Fibroblast of mammary gland (primary cell): ENCODE measurements at regions not wholly inside any gene's neighbourhood (a gene's known extent, or its start where the extent isn't known, plus 50 kb on each side); places are given as distances from the start of the nearest gene placed in this dataset.

Experiments used
- DNase-seq: peaks from one replicate; pipeline ENCODE4 v3.0.0-alpha.2; 2010; ENCODE audit warnings: low read depth
- H3K4me3 ChIP-seq: 2 replicates; pipeline ENCODE4 v1.5.1; 2011; ENCODE audit warnings: low read depth, mild to moderate bottlenecking, low read length, moderate library complexity; ENCODE audit not compliant: control insufficient read depth
- TF ChIP-seq, protein P1 (sequence below): conservative IDR thresholded peaks from 2 replicates; pipeline ENCODE4 v1.5.1; 2011; ENCODE audit warnings: low read depth, low read length, inconsistent platforms; ENCODE audit not compliant: control insufficient read depth, insufficient read depth

DNA sequence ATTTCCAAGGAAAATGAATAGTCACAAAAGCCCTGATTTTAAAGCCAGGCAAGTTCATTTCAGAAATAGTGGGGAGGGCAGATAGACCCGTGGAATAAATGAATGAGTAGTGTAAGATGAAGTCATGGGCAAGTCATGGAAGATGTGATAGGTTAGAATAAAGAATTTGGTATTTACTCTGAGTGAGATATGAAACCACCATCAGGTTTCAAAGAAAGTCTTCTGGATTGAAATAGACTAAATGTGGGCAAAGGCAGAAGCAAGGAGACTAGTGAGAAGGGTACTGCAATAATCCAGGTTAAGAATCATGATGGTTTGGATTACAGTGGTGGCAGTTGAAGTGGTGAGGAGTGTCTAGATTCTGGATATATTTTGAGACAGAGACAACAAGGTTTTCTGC lies 218.5 kb upstream of the AFF2 start:
- H3K4me3 ChIP-seq, result no peak overlapping the region
- DNase-seq, result no peak
- TF ChIP-seq, protein P1, sequence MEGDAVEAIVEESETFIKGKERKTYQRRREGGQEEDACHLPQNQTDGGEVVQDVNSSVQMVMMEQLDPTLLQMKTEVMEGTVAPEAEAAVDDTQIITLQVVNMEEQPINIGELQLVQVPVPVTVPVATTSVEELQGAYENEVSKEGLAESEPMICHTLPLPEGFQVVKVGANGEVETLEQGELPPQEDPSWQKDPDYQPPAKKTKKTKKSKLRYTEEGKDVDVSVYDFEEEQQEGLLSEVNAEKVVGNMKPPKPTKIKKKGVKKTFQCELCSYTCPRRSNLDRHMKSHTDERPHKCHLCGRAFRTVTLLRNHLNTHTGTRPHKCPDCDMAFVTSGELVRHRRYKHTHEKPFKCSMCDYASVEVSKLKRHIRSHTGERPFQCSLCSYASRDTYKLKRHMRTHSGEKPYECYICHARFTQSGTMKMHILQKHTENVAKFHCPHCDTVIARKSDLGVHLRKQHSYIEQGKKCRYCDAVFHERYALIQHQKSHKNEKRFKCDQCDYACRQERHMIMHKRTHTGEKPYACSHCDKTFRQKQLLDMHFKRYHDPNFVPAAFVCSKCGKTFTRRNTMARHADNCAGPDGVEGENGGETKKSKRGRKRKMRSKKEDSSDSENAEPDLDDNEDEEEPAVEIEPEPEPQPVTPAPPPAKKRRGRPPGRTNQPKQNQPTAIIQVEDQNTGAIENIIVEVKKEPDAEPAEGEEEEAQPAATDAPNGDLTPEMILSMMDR, result no peak

DNA sequence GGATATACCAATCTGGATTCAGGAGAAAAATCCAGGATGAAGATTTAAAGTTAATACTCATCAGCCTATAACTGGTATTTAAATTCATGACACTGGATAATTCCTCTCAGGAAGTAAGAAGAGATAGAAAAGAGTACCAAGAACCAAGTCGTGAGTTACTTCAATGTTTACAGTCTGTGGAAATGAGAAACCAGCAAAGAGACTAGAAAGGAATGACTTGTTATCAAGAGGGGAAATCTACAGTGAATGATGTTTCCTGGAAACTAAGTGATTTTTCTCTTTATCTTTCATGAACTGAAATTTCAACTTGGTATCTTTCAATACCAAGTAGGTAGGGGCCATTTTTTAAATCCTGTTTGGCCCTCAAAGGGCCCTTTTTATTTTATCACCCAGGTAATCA lies 217.9 kb upstream of the AFF2 start:
- DNase-seq, result no peak
- TF ChIP-seq, protein P1, result no peak
- H3K4me3 ChIP-seq, result no peak overlapping the region

DNA sequence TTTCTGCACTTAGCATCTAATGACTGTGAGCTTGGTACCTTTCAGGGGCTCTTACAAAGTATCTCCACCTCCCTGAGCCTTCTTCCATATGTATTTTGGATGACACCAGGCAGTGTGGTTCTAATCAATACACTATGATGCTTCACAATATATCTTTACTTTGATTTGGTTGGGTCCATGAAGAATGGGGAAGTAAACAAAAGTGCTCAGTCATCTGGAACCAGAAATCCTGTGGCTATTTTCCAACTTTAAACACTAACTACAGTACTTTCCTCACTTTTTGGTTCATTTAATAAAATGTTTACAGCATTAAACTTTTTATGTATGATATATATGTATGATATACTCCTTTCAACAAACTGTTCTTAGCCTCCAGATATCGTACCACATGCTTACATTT lies 216.4 kb upstream of the AFF2 start:
- no peak overlapping the region for H3K4me3 ChIP-seq
- DNase-seq, result no peak
- TF ChIP-seq, protein P1, result no peak

DNA sequence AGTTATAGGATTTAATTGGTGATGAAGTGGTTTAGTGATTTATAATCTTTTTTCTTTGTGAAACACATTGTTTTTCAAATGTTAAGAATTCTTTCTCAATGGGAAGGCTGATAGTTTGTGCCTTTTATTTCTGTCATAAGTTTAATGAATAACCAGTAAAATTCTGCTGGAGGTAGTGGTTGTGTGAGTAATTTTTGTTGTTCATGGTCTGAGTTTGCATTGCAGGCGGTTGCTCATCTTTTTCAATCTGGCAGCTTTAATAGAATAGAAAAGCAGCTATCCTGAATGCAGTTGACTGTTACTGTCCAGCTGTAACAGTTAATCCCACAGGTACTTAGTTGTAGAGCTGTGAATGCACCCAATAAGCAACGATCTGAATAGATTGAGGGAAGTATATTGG lies 215.6 kb upstream of the AFF2 start:
- TF ChIP-seq, protein P1, result no peak
- DNase-seq, result no peak
- H3K4me3 ChIP-seq, result no peak overlapping the region

DNA sequence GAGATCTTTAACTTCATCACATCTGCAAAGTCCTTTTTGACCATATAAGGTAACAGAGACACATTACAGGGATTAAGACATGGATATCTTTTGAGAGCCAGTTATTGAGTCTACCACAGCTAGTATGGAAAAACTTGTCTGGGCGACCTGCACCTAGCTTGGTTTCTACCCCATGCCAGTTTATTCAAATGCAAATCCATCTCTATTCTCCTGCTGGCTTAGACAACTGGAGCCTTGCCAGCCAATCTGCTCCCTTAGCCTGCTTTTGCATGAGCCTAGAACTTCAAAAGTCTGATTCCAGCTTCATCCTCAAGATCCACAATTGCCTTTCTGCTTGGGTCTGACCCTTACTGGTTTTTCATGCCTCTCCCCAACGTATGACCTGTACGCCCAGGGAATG lies 212.0 kb upstream of the AFF2 start:
- TF ChIP-seq, protein P1, result no peak
- no peak for DNase-seq

DNA sequence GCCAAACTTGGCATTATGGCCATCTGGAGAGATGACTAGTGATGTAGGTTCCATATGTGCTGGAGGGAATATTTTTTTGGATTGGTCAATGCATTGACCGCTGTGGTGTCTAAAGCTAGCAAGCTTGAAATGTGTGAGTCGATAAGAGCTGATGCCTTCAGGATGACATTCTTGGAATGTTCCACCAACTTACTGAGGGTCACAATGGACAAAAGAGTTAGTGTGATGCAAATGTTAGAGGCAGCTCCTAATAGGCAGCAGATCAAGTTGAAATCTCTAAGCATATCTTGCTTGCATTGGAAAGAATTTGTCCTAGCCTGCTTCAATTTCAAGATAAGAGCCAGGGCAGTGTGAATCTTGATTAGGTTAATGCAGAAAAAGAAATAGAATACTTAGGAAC lies 210.4 kb upstream of the AFF2 start:
- DNase-seq, result no peak
- TF ChIP-seq, protein P1, result no peak

More for the DNA sequence above, 212.0 kb upstream of the AFF2 start:
- no peak overlapping the region for H3K4me3 ChIP-seq

DNA sequence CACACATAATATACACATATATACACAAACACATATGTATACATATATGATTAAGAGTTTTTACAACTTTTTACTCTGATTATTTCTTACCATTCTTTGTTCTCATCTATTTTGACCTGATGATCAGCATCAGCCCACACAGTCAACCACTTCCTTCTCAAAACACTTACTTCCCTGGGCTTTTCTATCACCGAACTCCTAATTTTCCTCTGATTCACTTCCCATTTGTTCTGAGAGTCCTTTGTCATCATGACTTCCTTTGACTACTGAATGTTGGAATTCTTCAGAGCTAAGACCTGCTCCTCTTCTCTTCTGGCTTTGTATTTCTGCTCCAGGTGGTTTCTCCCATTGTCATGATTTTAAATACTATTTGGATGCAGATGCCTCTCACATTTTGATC lies 209.5 kb upstream of the AFF2 start:
- no peak for DNase-seq
- TF ChIP-seq, protein P1, result no peak
- H3K4me3 ChIP-seq, result no peak overlapping the region

More for the DNA sequence above, 210.4 kb upstream of the AFF2 start:
- H3K4me3 ChIP-seq, result no peak overlapping the region
